Natural killer cell treated with Interleukin-12 subunit alpha and Interleukin-12 subunit beta and Interleukin-15 and Interleukin-18, amount 100 ng/mL, for 72 hours (primary cell): ENCODE measurements at regions not wholly inside any gene's neighbourhood (a gene's known extent, or its start where the extent isn't known, plus 50 kb on each side); places are given as distances from the start of the nearest gene placed in this dataset.

Experiments
- ATAC-seq, 2 donors: fragments of 150-1000 bp; cut with Tn5 transposase in 1 of 2; sonication (Bioruptor Pico), chemical (Tn5 transposase) in 1 of 2; 2 replicates each; pipeline ENCODE4 v1.10.0; 2021
- DNase-seq: peaks from one replicate; pipeline ENCODE4 v3.0.0; 2022; ENCODE audit warnings: low spot score
- H3K27ac Mint-ChIP-seq, 2 donors: 1 replicate in 1 of 2; 2 replicates in 1 of 2; pipeline ENCODE4 v1.8.0; 2022; ENCODE audit warnings: mixed read lengths in 2 of 2, mild to moderate bottlenecking in 1 of 2, moderate library complexity in 1 of 2
- H3K27me3 Mint-ChIP-seq, 2 donors: 1 replicate in 1 of 2; 2 replicates in 1 of 2; pipeline ENCODE4 v1.8.0; 2022; ENCODE audit warnings: mixed read lengths in 2 of 2
- H3K36me3 Mint-ChIP-seq: one replicate; pipeline ENCODE4 v1.8.0; 2022; ENCODE audit warnings: mixed read lengths
- H3K4me1 Mint-ChIP-seq, 2 donors: 1 replicate in 1 of 2; 2 replicates in 1 of 2; pipeline ENCODE4 v1.8.0; 2022; ENCODE audit warnings: low read depth in 2 of 2, mixed read lengths in 2 of 2, mild to moderate bottlenecking in 1 of 2
- H3K4me3 Mint-ChIP-seq: one replicate; pipeline ENCODE4 v1.8.0; 2022; ENCODE audit warnings: mixed read lengths
- H3K9me3 Mint-ChIP-seq: 2 replicates; pipeline ENCODE4 v1.8.0; 2022; ENCODE audit warnings: mixed read lengths

- Mint-ChIP-seq H3K9me3 (no peaks in the 10 kb centered on the region), H3K27ac (no peak overlapping the region), H3K4me1 (no peaks in the 10 kb centered on the region), H3K4me3 (no peak overlapping the region), H3K27me3 (no peaks in the 10 kb centered on the region), H3K36me3 (no peaks in the 10 kb centered on the region)
- no peak for DNase-seq
- ATAC-seq, result no peak
Observed at GRCh38 chr18:25568986-25569385, 217.0 kb upstream of the ZNF521 start.

DNA sequence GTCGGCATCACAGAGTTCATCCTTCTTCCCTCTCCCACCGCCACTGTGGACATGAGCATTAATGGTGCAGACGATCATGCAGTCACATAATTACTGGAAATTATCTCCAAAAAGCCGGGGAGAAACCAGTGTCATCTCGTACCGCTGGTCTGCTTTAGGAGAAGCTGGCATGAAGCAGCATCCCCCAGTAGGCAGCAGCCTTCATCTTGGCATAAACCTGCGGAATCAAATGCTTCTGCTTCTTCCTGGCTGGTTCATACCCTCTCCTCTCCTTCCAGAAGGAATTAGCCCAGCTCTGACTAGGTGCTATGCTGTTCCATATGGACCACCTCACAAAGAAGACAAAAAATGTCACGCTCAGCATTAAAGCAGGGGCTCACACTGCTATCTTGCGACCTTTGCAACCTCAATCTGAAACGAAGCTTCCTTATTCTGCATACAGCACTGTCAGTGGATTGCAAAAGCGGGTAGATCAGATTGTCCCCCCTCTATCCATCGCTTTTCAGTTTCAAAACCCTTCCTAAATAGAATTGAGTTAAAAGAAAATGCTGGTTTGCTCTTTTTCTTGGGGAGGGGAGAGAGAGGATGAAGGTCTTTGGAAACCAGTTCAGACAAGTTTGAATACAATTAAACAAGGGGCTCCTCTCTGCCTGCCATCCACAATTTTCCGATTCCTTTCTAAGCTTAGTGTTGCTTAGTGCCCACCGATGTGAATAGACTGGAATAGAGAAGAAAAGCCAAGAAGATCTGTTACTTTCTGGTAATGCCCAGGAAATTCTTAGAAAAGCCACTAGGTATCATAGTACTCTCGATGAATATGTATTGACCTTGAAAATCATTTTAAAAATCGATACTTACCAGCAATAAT, 212.1 kb upstream of the ZNF521 start:
- H3K4me3 Mint-ChIP-seq, result no peak overlapping the region
- no peaks in the 10 kb centered on the region for H3K36me3 Mint-ChIP-seq
- H3K9me3 Mint-ChIP-seq, result no peaks in the 10 kb centered on the region
- DNase-seq (no peak), ATAC-seq (no peak)
- H3K27ac Mint-ChIP-seq, result no peak overlapping the region
- no peaks in the 10 kb centered on the region for H3K27me3 Mint-ChIP-seq
- no peaks in the 10 kb centered on the region for H3K4me1 Mint-ChIP-seq

- Mint-ChIP-seq H3K9me3 (no peaks in the 10 kb centered on the region), H3K36me3 (no peaks in the 10 kb centered on the region), H3K27ac (no peak overlapping the region), H3K4me3 (no peak overlapping the region), H3K4me1 (no peaks in the 10 kb centered on the region), H3K27me3 (no peaks in the 10 kb centered on the region)
- no peak for ATAC-seq
- DNase-seq, result no peak
Observed at GRCh38 chr18:25563346-25563745, 211.4 kb upstream of the ZNF521 start.

GRCh38 chr18:25561918-25562317, 210.0 kb upstream of the ZNF521 start:
- ATAC-seq, result no peak
- DNase-seq, result no peak
- no peak overlapping the region for H3K27ac Mint-ChIP-seq
- no peak overlapping the region for H3K4me3 Mint-ChIP-seq
- H3K27me3 Mint-ChIP-seq, result no peaks in the 10 kb centered on the region
- H3K9me3 Mint-ChIP-seq, result no peaks in the 10 kb centered on the region
- no peaks in the 10 kb centered on the region for H3K36me3 Mint-ChIP-seq
- no peaks in the 10 kb centered on the region for H3K4me1 Mint-ChIP-seq

DNA sequence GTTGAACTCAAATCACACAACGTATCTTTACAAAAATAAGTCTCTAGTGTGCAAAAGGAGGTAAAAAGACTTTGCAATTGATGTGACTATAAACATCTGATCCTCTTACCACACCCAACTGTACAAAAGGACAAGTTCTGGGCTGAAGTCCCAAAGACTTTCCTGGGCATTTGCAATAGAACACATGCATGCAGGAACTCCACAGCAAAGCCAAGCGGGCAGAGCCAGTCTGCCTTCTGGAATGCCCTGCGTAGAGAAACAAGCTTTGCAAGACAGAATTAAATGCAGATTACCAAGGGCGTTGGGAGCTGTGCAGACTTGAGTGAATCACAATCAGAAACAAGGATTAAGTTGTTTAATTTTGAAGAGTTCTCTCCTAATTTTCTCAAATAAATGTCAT, 208.4 kb upstream of the ZNF521 start:
- no peaks in the 10 kb centered on the region for H3K9me3 Mint-ChIP-seq
- H3K4me3 Mint-ChIP-seq, result no peak overlapping the region
- ATAC-seq (no peak), DNase-seq (no peak)
- no peak overlapping the region for H3K27ac Mint-ChIP-seq
- H3K4me1 Mint-ChIP-seq, result peaks cover 0 to 2% of the 10 kb centered on the region in 2 donors
- H3K27me3 Mint-ChIP-seq, result peaks cover 0 to 3% of the 10 kb centered on the region in 2 donors
- H3K36me3 Mint-ChIP-seq, result no peaks in the 10 kb centered on the region

DNA sequence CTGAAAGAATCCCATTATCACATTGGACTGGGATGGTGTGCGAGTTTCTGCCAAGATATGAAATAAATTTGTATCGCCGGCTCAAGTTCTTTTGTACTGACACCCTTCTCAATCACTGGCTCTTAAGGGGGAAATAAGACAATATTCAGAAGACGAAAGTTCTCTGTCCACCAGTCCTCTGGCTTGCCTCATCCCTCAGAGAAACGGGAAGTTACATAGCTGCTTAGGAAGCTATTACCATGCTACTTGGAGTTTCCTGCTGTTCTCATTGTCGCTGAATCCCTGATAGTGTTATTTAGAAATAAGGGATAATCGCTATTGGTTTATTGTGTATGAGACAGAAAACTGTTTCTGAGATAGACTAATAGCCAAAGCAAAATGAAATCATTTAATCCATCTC, 205.0 kb upstream of the ZNF521 start:
- Mint-ChIP-seq H3K27ac (no peak overlapping the region), H3K27me3 (peaks cover 0 to 6% of the 10 kb centered on the region in 2 donors), H3K9me3 (no peaks in the 10 kb centered on the region), H3K36me3 (no peaks in the 10 kb centered on the region), H3K4me1 (peaks cover 0 to 3% of the 10 kb centered on the region in 2 donors), H3K4me3 (no peak overlapping the region)
- ATAC-seq (no peak), DNase-seq (no peak)

GRCh38 chr18:25553631-25554263, 201.8 kb upstream of the ZNF521 start:
- Mint-ChIP-seq H3K27me3 (peaks cover 0 to 11% of the 10 kb centered on the region in 2 donors), H3K36me3 (no peaks in the 10 kb centered on the region), H3K27ac (no peak overlapping the region), H3K4me3 (no peak overlapping the region), H3K9me3 (no peaks in the 10 kb centered on the region), H3K4me1 (peaks cover 0 to 3% of the 10 kb centered on the region in 2 donors)
- ATAC-seq (no peak), DNase-seq (no peak)

DNA sequence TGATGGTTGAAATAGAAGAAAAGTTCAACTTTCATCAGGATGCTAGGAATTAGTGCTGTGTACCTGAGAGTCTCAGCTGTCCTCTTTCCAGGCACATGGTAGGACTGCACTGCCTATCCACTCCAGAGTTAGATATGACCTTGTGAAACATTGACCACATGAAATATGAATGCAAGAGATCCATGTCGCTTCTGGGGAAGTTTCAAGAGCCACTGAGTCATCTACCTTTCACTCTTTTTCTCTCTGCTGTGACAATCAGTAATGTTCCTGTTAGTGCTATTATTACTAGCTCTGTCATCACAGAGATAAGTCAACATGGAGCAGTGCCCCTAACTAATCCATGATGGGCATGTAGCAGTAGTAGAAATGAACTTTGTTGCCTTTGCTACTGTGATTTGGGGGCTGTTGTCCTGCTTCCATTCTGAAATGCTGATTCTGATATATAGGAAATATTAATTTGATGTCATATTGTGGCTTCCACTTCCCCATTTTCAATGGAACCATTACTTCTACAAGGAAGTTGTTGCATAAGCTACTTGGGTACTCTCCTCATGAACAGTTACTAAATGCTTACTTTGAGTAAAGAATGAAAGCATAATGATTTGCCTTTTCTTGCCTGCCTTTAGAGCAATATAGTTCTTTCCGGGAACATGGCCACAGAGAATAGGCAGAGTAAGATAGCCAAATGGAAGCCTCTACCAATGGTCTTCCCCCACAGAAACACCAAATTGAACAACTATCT, 192.8 kb upstream of the ZNF521 start:
- no peak overlapping the region for H3K4me3 Mint-ChIP-seq

DNA sequence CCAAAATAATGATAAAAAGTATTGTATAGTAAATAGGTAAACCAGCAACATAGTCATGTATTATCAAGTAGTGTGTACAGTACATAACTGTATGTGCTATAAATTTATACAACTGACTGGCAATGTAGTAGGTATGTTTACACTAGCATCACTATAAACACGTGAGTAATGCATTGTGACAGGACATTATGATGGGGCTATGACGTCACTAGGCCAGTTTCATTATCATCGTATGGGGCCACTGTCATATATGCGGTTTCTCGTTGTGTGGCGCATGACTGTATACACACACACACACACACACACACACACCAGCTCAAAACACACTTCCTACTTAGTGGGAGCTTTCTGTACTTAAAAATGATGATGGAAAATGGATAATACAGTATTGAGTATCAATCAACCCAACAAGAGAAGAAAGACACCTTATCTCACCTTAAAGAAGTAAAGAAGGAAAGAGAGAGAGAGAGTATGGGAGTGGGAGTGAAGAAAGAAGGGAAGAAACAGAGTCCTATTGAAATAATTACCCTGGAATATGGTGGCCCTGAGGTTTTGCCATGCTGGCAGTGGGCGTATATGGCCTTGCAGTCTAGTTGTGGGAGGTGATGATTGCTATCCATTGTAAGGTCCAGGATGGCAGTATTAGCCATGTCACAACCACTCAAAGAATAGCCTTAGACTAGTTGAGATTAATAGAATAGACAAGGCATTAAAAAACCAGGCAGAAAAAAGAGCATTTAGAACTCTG, 186.4 kb upstream of the ZNF521 start:
- H3K36me3 Mint-ChIP-seq, result no peaks in the 10 kb centered on the region
- peaks cover 0 to 6% of the 10 kb centered on the region in 2 donors for H3K27me3 Mint-ChIP-seq
- no peak overlapping the region for H3K4me3 Mint-ChIP-seq
- no peaks in the 10 kb centered on the region for H3K4me1 Mint-ChIP-seq
- H3K27ac Mint-ChIP-seq, result no peak overlapping the region
- DNase-seq, result no peak
- ATAC-seq, result no peak
- no peaks in the 10 kb centered on the region for H3K9me3 Mint-ChIP-seq

More for the DNA sequence above, 192.8 kb upstream of the ZNF521 start:
- ATAC-seq, result no peak
- Mint-ChIP-seq H3K9me3 (no peaks in the 10 kb centered on the region), H3K4me1 (no peaks in the 10 kb centered on the region), H3K27me3 (peaks cover 0 to 11% of the 10 kb centered on the region in 2 donors), H3K27ac (no peak overlapping the region), H3K36me3 (no peaks in the 10 kb centered on the region)
- no peak for DNase-seq

DNA sequence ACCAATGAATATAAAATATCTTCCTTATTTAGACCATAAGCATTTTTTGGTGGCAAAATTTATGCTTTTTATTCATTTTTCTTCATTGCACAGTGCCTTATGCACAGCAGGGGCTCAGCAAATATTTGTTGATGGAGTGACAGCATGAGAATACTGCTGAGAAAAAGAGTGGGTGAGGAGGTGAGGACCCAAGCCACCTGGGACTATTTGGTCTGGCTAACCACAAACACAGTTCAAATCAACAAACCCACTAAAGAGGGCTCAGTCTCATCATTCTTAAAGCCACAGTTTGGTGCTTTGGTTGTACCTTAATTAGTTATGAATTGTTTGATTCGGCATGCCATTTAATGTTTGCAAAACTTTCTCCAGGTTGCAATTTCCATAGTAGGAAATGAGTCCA, 183.5 kb upstream of the ZNF521 start:
- Mint-ChIP-seq H3K4me1 (no peaks in the 10 kb centered on the region), H3K36me3 (no peaks in the 10 kb centered on the region), H3K4me3 (no peak overlapping the region), H3K27ac (no peak overlapping the region), H3K27me3 (peaks cover 0 to 11% of the 10 kb centered on the region in 2 donors), H3K9me3 (no peaks in the 10 kb centered on the region)
- no peak for ATAC-seq
- no peak for DNase-seq

DNA sequence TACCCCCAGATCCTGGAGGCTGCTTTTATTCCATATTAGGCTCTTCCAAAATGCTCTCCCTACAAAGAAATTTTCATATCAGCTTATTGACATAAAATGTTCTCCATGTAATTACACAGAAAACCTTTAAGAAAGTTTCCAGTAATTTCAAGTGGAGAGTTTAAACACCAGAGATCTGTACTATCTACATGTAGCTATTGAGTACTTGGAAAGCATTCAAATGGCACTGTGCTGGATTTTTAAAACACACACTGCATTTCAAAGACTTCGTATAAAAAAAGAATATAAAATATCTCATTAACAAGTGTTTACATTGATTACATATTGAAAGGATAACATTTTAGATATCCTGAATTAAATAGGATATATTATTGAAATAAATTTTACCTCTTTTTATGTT, 182.4 kb upstream of the ZNF521 start:
- Mint-ChIP-seq H3K4me1 (no peaks in the 10 kb centered on the region), H3K27me3 (peaks cover 0 to 12% of the 10 kb centered on the region in 2 donors), H3K36me3 (no peaks in the 10 kb centered on the region), H3K4me3 (no peak overlapping the region), H3K9me3 (no peaks in the 10 kb centered on the region), H3K27ac (no peak overlapping the region)
- ATAC-seq (no peak), DNase-seq (no peak)

GRCh38 chr18:25533218-25533617, 181.3 kb upstream of the ZNF521 start:
- no peak overlapping the region for H3K4me3 Mint-ChIP-seq
- no peak for ATAC-seq
- no peaks in the 10 kb centered on the region for H3K9me3 Mint-ChIP-seq
- no peaks in the 10 kb centered on the region for H3K36me3 Mint-ChIP-seq
- H3K27me3 Mint-ChIP-seq, result peaks cover 5 to 13% of the 10 kb centered on the region in 2 donors
- no peaks in the 10 kb centered on the region for H3K4me1 Mint-ChIP-seq
- DNase-seq, result no peak
- H3K27ac Mint-ChIP-seq, result no peak overlapping the region

DNA sequence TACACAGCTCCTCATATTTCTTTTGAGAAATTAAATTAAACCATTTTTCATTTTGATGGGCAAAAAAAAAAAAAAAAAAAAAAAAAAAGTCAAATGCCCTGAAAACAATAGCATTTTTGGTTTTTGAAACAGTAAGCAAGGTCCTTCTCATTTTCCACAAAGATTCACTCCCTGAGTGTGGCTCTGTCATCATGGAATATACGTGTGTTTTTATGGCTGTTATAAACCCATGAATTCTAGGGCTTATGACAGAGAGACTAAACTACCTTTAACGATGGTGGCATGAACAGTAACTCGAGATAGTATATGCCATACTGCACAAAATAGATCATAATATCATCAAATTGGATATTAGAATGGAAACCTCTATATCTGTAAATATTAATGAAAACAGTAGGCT, 179.2 kb upstream of the ZNF521 start:
- no peaks in the 10 kb centered on the region for H3K36me3 Mint-ChIP-seq
- H3K4me3 Mint-ChIP-seq, result no peak overlapping the region
- H3K9me3 Mint-ChIP-seq, result no peaks in the 10 kb centered on the region
- no peaks in the 10 kb centered on the region for H3K4me1 Mint-ChIP-seq
- no peak for DNase-seq
- ATAC-seq, result no peak
- H3K27me3 Mint-ChIP-seq, result peaks cover 7 to 18% of the 10 kb centered on the region in 2 donors
- H3K27ac Mint-ChIP-seq, result no peak overlapping the region
